ENCODE measurements at regions not wholly inside any gene's neighbourhood (a gene's known extent, or its start where the extent isn't known, plus 50 kb on each side); places are given as distances from the start of the nearest gene placed in this dataset.

- no peak for DNase-seq (ENCODE audit: low read depth)
Observed at GRCh38 chr17:73754886-73755400, 110.7 kb upstream of the SDK2 start.

DNA sequence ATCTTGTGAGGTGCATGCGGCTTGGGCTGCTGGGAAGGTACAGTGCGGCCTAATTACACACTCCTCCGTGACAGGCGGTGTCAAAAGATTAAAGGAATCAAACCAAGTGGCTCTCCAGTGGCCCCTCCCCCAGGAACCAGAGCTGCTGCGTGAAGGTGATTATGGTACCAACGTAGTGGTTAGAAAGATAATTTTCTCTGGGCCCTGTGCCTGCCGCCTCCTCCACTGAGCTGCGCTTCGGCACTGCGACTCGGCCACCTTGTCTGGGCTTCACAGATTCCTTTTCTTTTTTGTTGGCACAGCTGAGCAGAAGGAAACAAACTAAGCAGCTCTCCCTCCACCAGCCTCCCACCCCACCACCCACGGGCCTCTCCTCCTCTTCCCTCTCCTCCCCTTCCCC, 113.2 kb upstream of the SDK2 start:
- DNase-seq (ENCODE audit: low read depth), result no peak

GRCh38 chr17:73758245-73758644, 114.0 kb upstream of the SDK2 start:
- no peak for DNase-seq (ENCODE audit: low read depth)

- DNase-seq (ENCODE audit: low read depth), result no peak
Observed at GRCh38 chr17:73759324-73759723, 115.1 kb upstream of the SDK2 start.

GRCh38 chr17:73759734-73760438, 115.6 kb upstream of the SDK2 start:
- no peak for DNase-seq (ENCODE audit: low read depth)

DNA sequence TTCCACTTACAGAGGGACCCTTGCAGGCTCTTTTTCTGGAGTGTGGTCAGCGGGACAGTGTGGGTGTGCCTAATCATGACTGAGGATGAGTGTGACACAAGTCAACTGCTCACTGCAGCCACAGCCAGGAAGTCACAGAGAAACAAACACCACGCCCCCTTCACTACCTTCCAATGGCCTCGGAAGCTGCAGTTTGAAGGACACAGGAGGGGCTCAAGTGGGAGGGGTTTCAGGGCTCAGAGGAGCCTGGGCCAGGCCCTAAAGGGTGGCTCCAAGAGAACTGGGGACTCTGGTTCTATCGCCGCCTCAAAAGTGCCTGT, 116.2 kb upstream of the SDK2 start:
- no peak for DNase-seq (ENCODE audit: low read depth)

GRCh38 chr17:73765824-73766563, 121.7 kb upstream of the SDK2 start:
- DNase-seq (ENCODE audit: low read depth), result no peak

DNA sequence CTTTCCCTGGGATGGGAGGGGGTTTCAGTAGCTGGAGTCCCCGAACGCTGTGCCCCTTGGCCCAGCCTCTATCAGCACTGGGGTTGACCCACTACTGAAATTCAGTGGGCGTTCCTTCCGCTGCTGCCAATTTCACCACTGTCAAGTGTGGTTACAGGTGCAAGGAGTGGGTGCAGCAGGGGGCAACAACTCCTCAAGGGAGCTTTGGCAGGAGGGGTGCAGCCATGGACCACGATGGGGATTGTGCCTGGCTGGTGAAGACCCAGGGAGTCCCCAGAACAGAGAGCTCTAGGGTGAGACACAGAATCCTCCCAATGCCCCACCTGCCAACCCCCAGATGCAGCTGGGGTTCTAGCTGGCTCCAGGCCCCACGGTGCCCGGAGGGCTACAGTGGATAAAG, 123.5 kb upstream of the SDK2 start:
- no peak for DNase-seq (ENCODE audit: low read depth)

GRCh38 chr17:73768691-73769090, 124.4 kb upstream of the SDK2 start:
- no peak for DNase-seq (ENCODE audit: low read depth)

GRCh38 chr17:73769479-73769878, 125.2 kb upstream of the SDK2 start:
- DNase-seq (ENCODE audit: low read depth), result no peak

DNA sequence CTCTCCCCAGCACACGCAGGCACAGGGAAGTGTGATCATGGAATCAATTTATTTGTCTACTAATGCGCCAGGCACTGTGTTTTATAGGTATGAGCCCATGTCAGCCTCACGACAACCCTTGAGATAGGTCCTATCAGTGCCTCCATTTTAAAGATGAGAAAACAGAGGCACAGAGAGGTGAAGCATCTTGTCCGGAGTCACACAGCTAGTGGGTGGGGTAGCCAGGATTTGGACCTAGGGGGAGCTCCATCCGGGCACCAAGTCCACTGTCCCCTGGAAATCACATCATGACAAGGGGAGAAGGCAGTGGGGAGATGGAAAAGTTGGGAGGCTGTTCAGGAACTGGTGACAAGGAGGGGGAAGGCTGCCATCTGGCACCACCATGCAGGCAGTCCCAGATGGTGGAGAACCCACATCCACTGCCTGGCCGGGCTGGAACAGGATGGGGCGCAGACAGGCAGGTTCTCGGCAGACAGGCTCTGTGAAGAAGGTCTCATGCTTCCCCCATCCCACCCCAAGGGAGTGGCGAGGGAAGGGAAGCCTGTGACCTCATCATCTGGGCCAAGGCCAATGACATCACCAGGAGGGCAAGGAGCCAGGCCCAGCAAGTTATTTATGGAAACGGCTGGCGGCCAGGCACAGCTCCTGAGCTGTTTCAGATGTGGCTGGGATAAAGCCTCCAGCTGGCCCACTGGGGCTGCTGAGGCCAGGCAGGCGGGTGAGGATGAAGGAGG, 126.0 kb upstream of the SDK2 start:
- DNase-seq (ENCODE audit: low read depth), result no peak

- DNase-seq (ENCODE audit: low read depth), result no peak
Observed at GRCh38 chr17:73770849-73771229, 126.6 kb upstream of the SDK2 start.

DNA sequence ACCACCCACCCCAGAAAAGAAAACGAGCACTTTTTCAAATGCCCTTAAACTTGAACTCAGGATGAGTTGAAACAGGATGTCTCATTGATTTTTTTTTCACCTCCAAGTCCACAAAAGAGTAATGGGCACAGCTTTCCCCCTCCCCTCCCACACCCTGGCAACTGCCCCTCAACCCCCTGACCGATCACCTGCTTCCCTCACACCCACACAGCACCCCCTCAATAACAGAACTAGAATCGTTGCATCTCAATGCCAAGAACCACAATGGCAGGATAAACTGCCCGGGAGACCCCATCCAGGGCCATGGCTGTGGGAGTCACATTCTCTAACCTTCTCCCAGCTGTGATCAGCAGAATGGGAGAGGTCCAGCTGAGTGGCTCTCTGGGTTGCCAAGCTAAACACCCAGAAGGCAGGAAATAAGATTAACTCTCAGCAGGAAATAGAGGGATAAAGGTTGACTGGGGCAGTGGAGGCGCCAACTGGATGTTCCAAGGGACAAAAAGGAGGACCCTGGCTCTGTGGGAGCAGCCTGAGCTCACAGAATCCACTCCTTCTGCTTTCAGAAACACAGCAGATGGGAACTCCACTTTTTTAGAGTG, 128.0 kb upstream of the SDK2 start:
- DNase-seq (ENCODE audit: low read depth), result no peak

- no peak for DNase-seq (ENCODE audit: low read depth)
Observed at GRCh38 chr17:73773702-73774101, 129.5 kb upstream of the SDK2 start.

DNA sequence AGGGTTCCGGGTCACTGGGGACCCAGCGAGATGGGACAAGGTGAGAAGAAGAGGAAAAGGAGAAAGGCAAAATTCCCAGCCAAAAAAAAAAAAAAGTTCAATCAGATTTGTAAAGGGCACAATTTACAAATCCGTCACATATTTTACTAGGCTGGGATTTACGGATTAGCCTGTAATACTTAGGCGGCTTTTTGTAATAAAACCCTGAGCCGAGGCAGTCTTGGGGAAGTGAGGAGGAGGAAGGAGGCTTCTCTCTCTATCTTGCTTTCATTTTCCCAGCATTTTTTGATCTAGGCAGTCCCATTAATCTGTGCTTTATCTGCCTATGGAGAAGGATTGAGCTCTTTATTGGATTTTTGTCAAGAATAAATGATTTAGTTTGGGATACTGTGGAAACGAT, 130.6 kb upstream of the SDK2 start:
- DNase-seq (ENCODE audit: low read depth), result no peak

- no peak for DNase-seq (ENCODE audit: low read depth)
Observed at GRCh38 chr17:73776351-73777130, 132.3 kb upstream of the SDK2 start.

DNA sequence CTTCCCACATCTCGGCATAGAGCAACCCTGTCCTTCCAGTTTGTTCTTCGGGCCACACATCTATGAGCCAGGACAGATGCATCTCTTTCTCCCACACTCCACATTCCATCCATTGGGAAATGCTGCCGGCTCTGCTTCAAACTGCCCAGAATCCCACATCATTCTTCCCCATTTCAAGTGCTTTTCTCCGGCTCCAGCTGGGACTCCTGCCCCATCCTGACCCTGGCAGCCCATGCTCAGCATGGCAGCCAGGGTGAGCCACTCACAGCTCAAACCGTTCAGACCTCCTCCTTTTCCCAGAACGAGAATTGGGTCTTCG, 132.8 kb upstream of the SDK2 start:
- DNase-seq (ENCODE audit: low read depth), result no peak

DNA sequence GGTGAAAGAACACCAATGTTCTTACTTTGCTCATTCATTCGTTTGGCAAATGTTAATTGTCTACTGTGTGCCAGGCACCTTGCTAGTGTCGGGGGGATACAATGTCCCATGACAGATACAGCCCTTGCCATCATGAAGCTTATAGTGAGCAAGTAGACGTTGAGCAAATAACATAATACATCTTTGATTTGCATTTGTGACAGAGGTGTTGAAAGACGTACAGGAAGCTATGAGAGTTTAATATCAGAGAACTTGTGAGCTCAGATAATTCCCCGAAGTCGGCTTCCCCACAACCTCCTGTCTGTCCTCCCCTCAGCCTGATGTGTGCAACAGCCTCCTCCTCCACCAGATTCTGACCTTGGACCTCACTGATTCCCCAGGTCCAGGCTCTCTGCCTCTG, 138.0 kb upstream of the SDK2 start:
- no peak for DNase-seq (ENCODE audit: low read depth)

DNA sequence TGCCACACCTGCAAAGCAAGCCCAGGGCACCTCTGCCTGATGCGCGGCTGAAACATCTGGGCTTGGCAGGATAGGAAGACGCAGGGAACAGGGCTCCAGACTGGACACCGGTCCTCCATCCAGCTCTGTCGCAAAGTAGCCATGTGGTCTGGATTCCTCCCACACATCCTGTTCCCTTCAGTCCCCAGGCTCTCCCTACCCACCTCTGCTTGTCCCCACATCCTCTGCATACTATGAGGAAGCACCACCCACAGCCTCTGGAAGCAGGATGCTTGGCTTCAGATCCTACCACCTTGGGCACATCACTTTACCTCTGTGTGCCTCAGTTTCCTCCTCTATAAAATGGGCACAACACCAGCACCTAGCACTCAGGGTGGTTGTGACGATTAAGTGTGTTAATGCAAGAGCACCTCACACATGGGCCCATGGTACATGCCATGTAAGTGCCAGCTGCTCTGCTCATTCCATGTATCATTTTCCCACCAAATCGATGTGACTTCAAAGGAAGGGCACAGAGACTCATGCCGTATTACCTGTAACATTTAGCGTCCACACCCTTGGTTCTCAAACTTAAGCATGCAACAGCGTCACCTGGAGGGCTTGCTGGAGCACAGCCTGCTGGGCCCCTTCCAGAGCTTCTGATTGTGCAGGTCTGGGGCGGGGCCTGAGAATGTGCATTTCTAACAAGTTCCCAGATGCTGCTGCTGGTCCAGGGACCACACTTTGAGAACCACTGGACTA, 138.6 kb upstream of the SDK2 start:
- no peak for DNase-seq (ENCODE audit: low read depth)

DNA sequence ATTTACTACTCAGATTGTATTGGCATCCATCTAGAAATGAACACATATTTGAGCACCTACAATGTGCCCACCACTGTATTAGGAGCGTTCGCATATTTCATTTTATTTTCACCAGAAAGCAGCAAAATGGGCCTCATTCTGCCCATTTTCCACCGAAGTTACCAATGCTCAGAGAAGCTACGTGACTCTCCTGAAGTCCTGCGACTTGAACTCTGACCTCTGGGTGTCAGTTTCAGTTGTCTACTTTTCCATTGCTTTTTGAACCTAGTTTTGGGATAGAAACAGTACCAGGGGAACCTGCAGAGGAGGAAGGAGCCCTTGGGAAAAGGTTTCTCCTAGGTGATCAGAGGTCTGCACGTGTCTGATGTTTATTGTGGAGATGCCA, 139.1 kb upstream of the SDK2 start:
- no peak for DNase-seq (ENCODE audit: low read depth)

DNA sequence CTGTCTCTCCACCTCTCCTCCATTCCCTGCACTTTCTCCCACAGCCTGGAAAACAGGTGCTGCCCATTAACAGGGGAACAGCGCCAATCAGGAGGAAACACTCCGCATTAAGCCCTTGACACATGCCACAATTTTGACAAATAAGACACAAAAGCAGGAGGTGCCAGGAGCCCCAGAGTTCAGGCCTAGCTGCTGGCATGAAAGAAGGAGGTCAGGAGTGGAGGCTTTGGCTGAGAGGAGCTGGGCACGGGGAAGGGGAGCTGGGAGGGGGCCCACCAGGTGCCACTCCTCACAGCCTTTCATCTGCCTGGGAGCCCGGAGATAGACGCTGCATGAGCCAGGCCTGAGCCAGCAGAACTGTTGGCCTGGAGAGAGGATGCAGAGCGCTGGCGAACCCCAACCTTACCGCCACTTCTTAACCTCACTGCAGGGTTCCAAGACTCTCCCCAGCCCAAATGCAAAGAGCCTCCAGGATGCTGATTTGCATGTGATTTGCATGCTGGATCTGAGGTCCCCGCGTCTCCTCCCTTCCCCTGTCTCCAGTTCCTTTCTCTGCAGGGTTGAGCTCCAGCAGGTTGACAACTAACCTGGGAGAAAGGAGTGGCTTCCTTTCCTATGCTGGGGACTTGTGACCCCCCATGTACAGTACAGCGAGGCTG, 139.8 kb upstream of the SDK2 start:
- DNase-seq (ENCODE audit: low read depth), result no peak

Data from stimulated activated CD8-positive, alpha-beta memory T cell treated with anti-CD3 and anti-CD28 coated beads, Interleukin-4, amount 100 ng/mL, for 24 hours (primary cell).